Adrenal gland (tissue), 9 donors: ENCODE measurements at regions not wholly inside any gene's neighbourhood (a gene's known extent, or its start where the extent isn't known, plus 50 kb on each side); places are given as distances from the start of the nearest gene placed in this dataset.

ENCODE experiments used
- DNase-seq, 7 donors: peaks; one replicate each; pipeline ENCODE4 v3.0.0-alpha.2; 2019 to 2020
- H3K27ac ChIP-seq, 5 donors: fragments of 200-600 bp; sonication (generic) in 4 of 5; 1 replicate in 3 of 5; 2 replicates in 2 of 5; pipeline versions ENCODE4 v1.5.1 to v1.8.0; 2016 to 2020; ENCODE audit warnings: mild to moderate bottlenecking in 1 of 5
- H3K27me3 ChIP-seq: fragments of 200-600 bp; 2 replicates; pipeline ENCODE4 v1.8.0; 2021
- H3K36me3 ChIP-seq, 2 donors: fragments of 200-600 bp; replicated peaks in 1 of 2; 1 replicate in 1 of 2; 2 replicates in 1 of 2; pipeline versions ENCODE4 v1.5.1 to v1.8.0; 2018 to 2022
- H3K4me1 ChIP-seq, 2 donors: fragments of 200-600 bp; replicated peaks in 1 of 2; 1 replicate in 1 of 2; 2 replicates in 1 of 2; pipeline versions ENCODE4 v1.5.1 to v1.8.0; 2018 to 2021
- H3K4me3 ChIP-seq, 4 donors: fragments of 200-600 bp; sonication (generic) in 3 of 4; one replicate each; pipeline ENCODE4 v1.5.1; 2016 to 2018
- H3K9me3 ChIP-seq, 3 donors: fragments of 200-600 bp; sonication (generic) in 1 of 3; replicated peaks in 1 of 3; 1 replicate in 2 of 3; 2 replicates in 1 of 3; pipeline versions ENCODE4 v1.5.1 to v1.8.0; 2016 to 2021
- POLR2A ChIP-seq, 2 donors: fragments of 450-650 bp; IDR thresholded peaks; one replicate each; pipeline ENCODE4 v1.6.1; 2017; ENCODE audit warnings: antibody characterized with exemption in 2 of 2, mild to moderate bottlenecking in 2 of 2, moderate library complexity in 1 of 2
- WGBS, 4 donors: extraction: QIAGEN DNeasy Blood & Tissue Kit in 2 of 4; methylation state at CpG; one replicate each; pipeline versions ENCODE4 v1.1.5 to v1.1.7; 2013 to 2017; 5-methylcytosine and 5-hydroxymethylcytosine counted together
- intact Hi-C, 2 donors: fragments of 100-400 bp; cut with DNase I; formaldehyde crosslinking; loops; one replicate each; pipeline versions ENCODE4 v1.14.1 to v1.15.0; 2022 to 2023
- TF ChIP-seq, protein P1 (sequence below), 6 experiments: fragments of 450-650 bp in 4 of 6; fragments of 200-600 bp in 2 of 6; sonication (generic) in 1 of 6; IDR thresholded peaks; 1 replicate in 5 of 6; 2 replicates in 1 of 6; pipeline versions ENCODE4 v1.5.1 to v1.8.0; 2016 to 2021; ENCODE audit warnings: antibody characterized with exemption in 6 of 6, mild to moderate bottlenecking in 2 of 6, moderate library complexity in 1 of 6
- donor health status: healthy with polysubstance abuse.
- donor health status: Bipolar disorder and iron deficiency.
- donor health status: DM: yes; HTN: yes; CAD: no.
- donor health status: DM: no; HTN: no; CAD: no.
- donor health status: DM: no; HTN: no; CAD: no.

DNA sequence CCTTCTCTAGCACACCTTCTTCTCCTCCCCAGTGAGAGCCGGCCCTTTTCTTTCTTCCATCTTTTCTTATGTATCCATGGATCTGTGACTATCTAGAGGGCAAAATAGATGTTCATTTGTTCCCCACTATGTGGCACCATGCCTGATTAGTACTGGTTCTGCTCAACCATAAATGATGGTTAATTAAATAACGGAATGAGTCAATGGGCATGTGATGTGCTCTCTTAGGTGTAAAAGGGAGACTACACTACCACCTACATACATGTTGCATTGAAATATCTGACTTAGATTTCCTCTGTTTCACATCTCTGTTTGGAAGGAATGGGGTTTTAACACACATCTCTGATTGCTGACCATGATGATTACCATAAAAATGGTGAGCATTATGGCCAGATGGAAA, 116.5 kb downstream of the BTG1 start:
- H3K27me3 ChIP-seq = no peaks in the 10 kb centered on the region
- peaks cover 10 to 18% of the 10 kb centered on the region in 2 donors for H3K4me1 ChIP-seq
- 97 to 100% (median 97%) methylated on average over 2 of the region's 2 CpGs for WGBS, 4 donors
- TF ChIP-seq POLR2A (IDR thresholded peaks at IDR 0.05) = no peak
- TF ChIP-seq, protein P1, sequence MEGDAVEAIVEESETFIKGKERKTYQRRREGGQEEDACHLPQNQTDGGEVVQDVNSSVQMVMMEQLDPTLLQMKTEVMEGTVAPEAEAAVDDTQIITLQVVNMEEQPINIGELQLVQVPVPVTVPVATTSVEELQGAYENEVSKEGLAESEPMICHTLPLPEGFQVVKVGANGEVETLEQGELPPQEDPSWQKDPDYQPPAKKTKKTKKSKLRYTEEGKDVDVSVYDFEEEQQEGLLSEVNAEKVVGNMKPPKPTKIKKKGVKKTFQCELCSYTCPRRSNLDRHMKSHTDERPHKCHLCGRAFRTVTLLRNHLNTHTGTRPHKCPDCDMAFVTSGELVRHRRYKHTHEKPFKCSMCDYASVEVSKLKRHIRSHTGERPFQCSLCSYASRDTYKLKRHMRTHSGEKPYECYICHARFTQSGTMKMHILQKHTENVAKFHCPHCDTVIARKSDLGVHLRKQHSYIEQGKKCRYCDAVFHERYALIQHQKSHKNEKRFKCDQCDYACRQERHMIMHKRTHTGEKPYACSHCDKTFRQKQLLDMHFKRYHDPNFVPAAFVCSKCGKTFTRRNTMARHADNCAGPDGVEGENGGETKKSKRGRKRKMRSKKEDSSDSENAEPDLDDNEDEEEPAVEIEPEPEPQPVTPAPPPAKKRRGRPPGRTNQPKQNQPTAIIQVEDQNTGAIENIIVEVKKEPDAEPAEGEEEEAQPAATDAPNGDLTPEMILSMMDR (IDR thresholded peaks at IDR 0.05) = no peak
- H3K9me3 ChIP-seq = no peaks in the 10 kb centered on the region
- no peaks in the 10 kb centered on the region for H3K36me3 ChIP-seq
- peak overlapping the region in 1 of 5 donors; percentile 15 for H3K27ac ChIP-seq
- no peak for DNase-seq
- H3K4me3 ChIP-seq = no peak overlapping the region
- intact Hi-C loops = no loop called here

DNA sequence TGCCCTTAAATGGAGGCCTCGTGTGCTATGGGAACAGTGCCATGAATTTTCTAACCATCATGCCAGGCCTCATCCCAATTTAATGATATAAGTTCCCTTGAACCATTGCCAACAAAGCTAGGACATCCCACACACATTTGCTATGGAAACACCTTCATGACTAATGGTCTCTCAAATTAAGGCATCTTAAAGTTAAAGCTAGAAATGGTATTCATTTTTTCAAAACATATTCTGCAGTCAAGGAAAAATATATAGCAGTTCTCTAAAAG, 117.3 kb downstream of the BTG1 start:
- Histone ChIP-seq H3K27ac (no peak overlapping the region), H3K4me3 (no peak overlapping the region), H3K27me3 (no peaks in the 10 kb centered on the region), H3K36me3 (no peaks in the 10 kb centered on the region), H3K4me1 (peaks cover 9 to 18% of the 10 kb centered on the region in 2 donors), H3K9me3 (no peaks in the 10 kb centered on the region)
- 23 to 38% (median 31%) methylated on average over 1 of the region's 1 CpG for WGBS, 4 donors
- intact Hi-C loops = no loop called here
- no peak for DNase-seq
- TF ChIP-seq, protein P1 (IDR thresholded peaks at IDR 0.05) = no peak
- no peak for TF ChIP-seq POLR2A (IDR thresholded peaks at IDR 0.05)

- Histone ChIP-seq H3K36me3 (no peaks in the 10 kb centered on the region), H3K27ac (no peak overlapping the region), H3K4me1 (peaks cover 9 to 18% of the 10 kb centered on the region in 2 donors), H3K27me3 (no peaks in the 10 kb centered on the region), H3K9me3 (no peaks in the 10 kb centered on the region), H3K4me3 (no peak overlapping the region)
- WGBS, 4 donors = 76 to 83% (median 79%) methylated on average over 4 of the region's 4 CpGs
- no peak for DNase-seq
- intact Hi-C loops = no loop called here
- TF ChIP-seq, protein P1 (IDR thresholded peaks at IDR 0.05) = no peak
- TF ChIP-seq POLR2A (IDR thresholded peaks at IDR 0.05) = no peak
These were observed 117.8 kb downstream of the BTG1 start for GRCh38 chr12:92027701-92028440.

- intact Hi-C loops = no loop called here
- no peaks in the 10 kb centered on the region for H3K36me3 ChIP-seq
- H3K9me3 ChIP-seq = no peaks in the 10 kb centered on the region
- WGBS, 4 donors = 67 to 74% (median 69%) methylated on average over 2 of the region's 2 CpGs
- no peak overlapping the region for H3K27ac ChIP-seq
- no peaks in the 10 kb centered on the region for H3K27me3 ChIP-seq
- TF ChIP-seq POLR2A (IDR thresholded peaks at IDR 0.05) = no peak
- TF ChIP-seq, protein P1 (IDR thresholded peaks at IDR 0.05) = no peak
- no peak for DNase-seq
- H3K4me3 ChIP-seq = no peak overlapping the region
- H3K4me1 ChIP-seq = peaks cover 9 to 18% of the 10 kb centered on the region in 2 donors
These were observed 118.4 kb downstream of the BTG1 start for GRCh38 chr12:92027243-92027642.
